Kidney (tissue), 13 donors: ENCODE measurements at regions not wholly inside any gene's neighbourhood (a gene's known extent, or its start where the extent isn't known, plus 50 kb on each side); places are given as distances from the start of the nearest gene placed in this dataset.

Source experiments
- DNase-seq, 5 donors: peaks; one replicate each; pipeline ENCODE4 v3.0.0-alpha.2; 2013 to 2020
- FAIRE-seq: peaks from 2 replicates; lab custom pipeline; 2012; peaks lifted over from hg19 to GRCh38; lab: Jason Lieb, UNC
- H3K27ac ChIP-seq, 2 donors: one replicate each; pipeline ENCODE4 v1.7.0; 2013; ENCODE audit warnings: low read depth in 2 of 2, low read length in 2 of 2, inconsistent platforms in 1 of 2
- H3K27me3 ChIP-seq: one replicate; pipeline ENCODE4 v1.7.1; 2013; ENCODE audit warnings: low read length, inconsistent platforms; ENCODE audit not compliant: control insufficient read depth, insufficient read depth
- H3K36me3 ChIP-seq, 3 donors: one replicate each; pipeline versions ENCODE4 v1.7.0 to v1.7.1; 2013; ENCODE audit warnings: low read length in 3 of 3, control low read depth in 1 of 3, inconsistent platforms in 1 of 3; ENCODE audit not compliant: insufficient read depth in 3 of 3, control insufficient read depth in 2 of 3
- H3K4me1 ChIP-seq, 3 donors: one replicate each; pipeline versions ENCODE4 v1.7.0 to v1.7.1; 2013; ENCODE audit warnings: low read length in 3 of 3, inconsistent platforms in 1 of 3, low read depth in 1 of 3; ENCODE audit not compliant: control insufficient read depth in 2 of 3, insufficient read depth in 2 of 3
- H3K4me3 ChIP-seq, 3 donors: one replicate each; pipeline versions ENCODE4 v1.7.0 to v1.8.1; 2013; ENCODE audit warnings: low read length in 3 of 3, control low read depth in 1 of 3, inconsistent platforms in 1 of 3
- H3K9ac ChIP-seq, 3 donors: one replicate each; pipeline versions ENCODE4 v1.7.0 to v1.7.1; 2013; ENCODE audit warnings: low read length in 3 of 3, control low read depth in 1 of 3, inconsistent platforms in 1 of 3
- H3K9me3 ChIP-seq, 3 donors: one replicate each; pipeline versions ENCODE4 v1.7.0 to v1.7.1; 2013; ENCODE audit warnings: low read length in 3 of 3, control low read depth in 1 of 3, inconsistent platforms in 1 of 3; ENCODE audit not compliant: control insufficient read depth in 2 of 3, insufficient read depth in 1 of 3
- CTCF ChIP-seq: IDR thresholded peaks from 3 replicates; pipeline ENCODE4 v1.5.1; 2012; ENCODE audit warnings: mild to moderate bottlenecking, moderate library complexity, borderline replicate concordance; ENCODE audit not compliant: insufficient read depth; ENCODE audit errors: extremely low read depth
- intact Hi-C: fragments of 100-400 bp; cut with DNase I; formaldehyde crosslinking; loops from one replicate; pipeline ENCODE4 v1.11.1; 2022
- donor health status: control.
- donor health status: control.
- donor health status: control.
- donor health status: control.
- donor health status: control.
- donor health status: DM: yes; HTN: yes; CAD: no.
- donor health status: Normal renal cell carcinoma (clear cell type).

- intact Hi-C loops = no loop called here
- TF ChIP-seq CTCF = no peak
- FAIRE-seq = no peak
These were observed 365.7 kb upstream of the FANCL start for GRCh38 chr2:58606799-58607198.

GRCh38 chr2:58604096-58604495 lies 363.0 kb upstream of the FANCL start:
- Histone ChIP-seq H3K4me1 (no peaks in the 10 kb centered on the region), H3K9ac (no peak overlapping the region), H3K4me3 (no peak overlapping the region), H3K27me3 (no peaks in the 10 kb centered on the region), H3K36me3 (no peaks in the 10 kb centered on the region), H3K27ac (no peak overlapping the region), H3K9me3 (no peaks in the 10 kb centered on the region)
- no peak for DNase-seq
- no peak for TF ChIP-seq CTCF
- no peak for FAIRE-seq
- intact Hi-C loops = no loop called here

More at GRCh38 chr2:58606799-58607198, 365.7 kb upstream of the FANCL start:
- DNase-seq = no peak
- Histone ChIP-seq H3K27ac (no peak overlapping the region), H3K27me3 (no peaks in the 10 kb centered on the region), H3K4me1 (no peaks in the 10 kb centered on the region), H3K9ac (no peak overlapping the region), H3K9me3 (no peaks in the 10 kb centered on the region), H3K36me3 (no peaks in the 10 kb centered on the region), H3K4me3 (no peak overlapping the region)

GRCh38 chr2:58601017-58601416 lies 359.9 kb upstream of the FANCL start:
- intact Hi-C loops = no loop called here
- H3K4me3 ChIP-seq = no peak overlapping the region
- no peak for TF ChIP-seq CTCF
- H3K27ac ChIP-seq = no peak overlapping the region
- H3K9ac ChIP-seq = no peak overlapping the region
- H3K9me3 ChIP-seq = no peaks in the 10 kb centered on the region
- H3K27me3 ChIP-seq = no peaks in the 10 kb centered on the region
- FAIRE-seq (no peak), DNase-seq (no peak)
- no peaks in the 10 kb centered on the region for H3K36me3 ChIP-seq
- no peaks in the 10 kb centered on the region for H3K4me1 ChIP-seq

GRCh38 chr2:58598171-58598570 lies 357.0 kb upstream of the FANCL start:
- Histone ChIP-seq H3K4me1 (no peaks in the 10 kb centered on the region), H3K4me3 (no peak overlapping the region), H3K9ac (no peak overlapping the region), H3K9me3 (no peaks in the 10 kb centered on the region), H3K36me3 (no peaks in the 10 kb centered on the region), H3K27me3 (no peaks in the 10 kb centered on the region), H3K27ac (no peak overlapping the region)
- no peak for DNase-seq
- TF ChIP-seq CTCF = no peak
- intact Hi-C loops = no loop called here
- FAIRE-seq = no peak
